GM19328 (cell line): ENCODE measurements at regions not wholly inside any gene's neighbourhood (a gene's known extent, or its start where the extent isn't known, plus 50 kb on each side); places are given as distances from the start of the nearest gene placed in this dataset.

ENCODE experiments used
- ATAC-seq: cut with Tn5 transposase; IDR thresholded peaks from one replicate; pipeline ENCODE4 v1.9.1; 2021; ENCODE audit warnings: mild to moderate bottlenecking, moderate library complexity; ENCODE audit not compliant: unreplicated experiment

GRCh38 chr10:31647861-31648260 is 280.8 kb downstream of the ARHGAP12 start:
- no peak for ATAC-seq

- no peak for ATAC-seq
These were observed 282.1 kb downstream of the ARHGAP12 start for GRCh38 chr10:31646519-31646918.

DNA sequence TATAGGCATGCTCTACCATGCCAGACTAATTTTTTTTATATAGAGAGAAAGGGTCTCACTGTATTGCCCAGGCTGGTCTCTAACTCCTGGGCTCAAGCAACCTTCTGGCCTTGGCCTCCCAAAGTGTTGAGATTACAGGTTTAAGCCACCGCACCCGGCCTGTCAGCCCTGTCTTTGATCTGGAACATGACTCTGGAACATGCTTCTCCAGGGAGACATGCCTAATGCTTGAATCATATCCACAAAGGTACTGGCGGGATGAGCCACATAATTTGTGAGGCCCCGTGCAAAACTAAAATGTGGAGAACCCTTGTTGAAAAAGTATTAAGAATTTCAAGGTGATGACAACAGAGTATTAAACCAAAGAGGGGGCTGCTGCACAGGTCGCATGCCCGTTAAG is 282.8 kb downstream of the ARHGAP12 start:
- ATAC-seq, result no peak

- ATAC-seq, result no peak
These were observed 283.5 kb downstream of the ARHGAP12 start for GRCh38 chr10:31644931-31645633.

DNA sequence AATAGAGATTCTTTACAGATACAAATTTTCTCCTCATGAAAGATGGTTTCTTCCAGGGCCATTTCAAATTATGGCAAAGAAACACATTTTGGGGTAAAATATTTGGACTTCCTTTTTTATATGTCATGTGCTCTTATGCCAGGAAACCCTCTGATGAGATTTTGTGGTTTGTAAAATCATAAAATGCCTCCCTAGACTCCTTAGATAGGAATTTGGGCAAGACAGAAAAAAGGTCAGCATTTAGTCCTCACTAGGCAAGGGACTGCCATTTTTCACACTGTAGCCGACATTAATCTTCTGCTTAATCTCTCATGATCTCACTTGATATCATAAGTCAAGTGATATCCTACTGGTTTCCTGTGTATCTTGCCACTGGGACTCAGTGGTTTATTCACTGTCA is 286.4 kb downstream of the ARHGAP12 start:
- ATAC-seq, result no peak

GRCh38 chr10:31635415-31636065 is 293.1 kb downstream of the ARHGAP12 start:
- no peak for ATAC-seq

GRCh38 chr10:31635009-31635408 is 293.6 kb downstream of the ARHGAP12 start:
- ATAC-seq, result no peak

GRCh38 chr10:31630861-31631567 is 297.6 kb downstream of the ARHGAP12 start:
- ATAC-seq, result no peak

GRCh38 chr10:31625566-31625965 is 303.1 kb downstream of the ARHGAP12 start:
- no peak for ATAC-seq

DNA sequence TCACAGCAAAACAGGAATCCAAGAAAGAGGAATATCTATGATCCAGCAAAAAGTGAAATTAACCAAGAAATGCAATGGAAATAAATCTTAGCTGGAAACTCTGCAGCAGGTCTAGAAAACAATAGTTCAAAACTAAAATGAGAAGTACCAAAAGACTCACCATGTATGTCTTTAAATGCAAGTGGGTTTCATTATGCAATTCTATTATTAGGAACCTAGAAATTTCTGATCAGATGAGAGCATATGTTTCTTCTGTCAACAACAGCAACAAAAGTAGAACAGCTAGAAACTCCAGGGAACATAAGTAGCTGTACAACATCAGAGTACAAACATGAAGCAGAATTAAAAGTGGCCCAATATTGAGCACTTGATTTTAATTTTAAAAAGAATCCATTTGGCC is 304.0 kb downstream of the ARHGAP12 start:
- ATAC-seq, result no peak

- no peak for ATAC-seq
These were observed 304.7 kb downstream of the ARHGAP12 start for GRCh38 chr10:31623947-31624346.

GRCh38 chr10:31623466-31623865 is 304.4 kb downstream of the ZEB1 start:
- no peak for ATAC-seq

GRCh38 chr10:31622978-31623377 is 304.0 kb downstream of the ZEB1 start:
- no peak for ATAC-seq

DNA sequence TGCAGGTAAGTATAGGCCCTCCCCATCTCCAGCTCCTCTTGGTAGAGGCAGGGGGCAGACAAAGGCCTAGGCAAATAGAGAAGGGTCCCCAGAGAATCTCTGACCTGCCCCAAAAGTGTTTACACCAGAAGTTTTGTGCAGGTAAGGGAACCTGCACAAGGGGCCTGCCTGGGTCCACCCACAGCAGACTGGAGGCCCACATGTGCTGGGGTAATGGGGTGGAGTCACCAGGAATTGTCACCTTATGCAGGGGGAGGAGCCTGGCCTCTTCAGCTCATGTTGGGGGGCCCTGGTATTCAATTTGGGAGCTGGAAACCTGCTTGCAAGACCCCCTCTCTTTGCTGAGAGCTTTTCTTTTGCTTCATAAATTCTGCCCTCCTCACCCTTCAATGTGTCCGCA is 302.7 kb downstream of the ZEB1 start:
- no peak for ATAC-seq

DNA sequence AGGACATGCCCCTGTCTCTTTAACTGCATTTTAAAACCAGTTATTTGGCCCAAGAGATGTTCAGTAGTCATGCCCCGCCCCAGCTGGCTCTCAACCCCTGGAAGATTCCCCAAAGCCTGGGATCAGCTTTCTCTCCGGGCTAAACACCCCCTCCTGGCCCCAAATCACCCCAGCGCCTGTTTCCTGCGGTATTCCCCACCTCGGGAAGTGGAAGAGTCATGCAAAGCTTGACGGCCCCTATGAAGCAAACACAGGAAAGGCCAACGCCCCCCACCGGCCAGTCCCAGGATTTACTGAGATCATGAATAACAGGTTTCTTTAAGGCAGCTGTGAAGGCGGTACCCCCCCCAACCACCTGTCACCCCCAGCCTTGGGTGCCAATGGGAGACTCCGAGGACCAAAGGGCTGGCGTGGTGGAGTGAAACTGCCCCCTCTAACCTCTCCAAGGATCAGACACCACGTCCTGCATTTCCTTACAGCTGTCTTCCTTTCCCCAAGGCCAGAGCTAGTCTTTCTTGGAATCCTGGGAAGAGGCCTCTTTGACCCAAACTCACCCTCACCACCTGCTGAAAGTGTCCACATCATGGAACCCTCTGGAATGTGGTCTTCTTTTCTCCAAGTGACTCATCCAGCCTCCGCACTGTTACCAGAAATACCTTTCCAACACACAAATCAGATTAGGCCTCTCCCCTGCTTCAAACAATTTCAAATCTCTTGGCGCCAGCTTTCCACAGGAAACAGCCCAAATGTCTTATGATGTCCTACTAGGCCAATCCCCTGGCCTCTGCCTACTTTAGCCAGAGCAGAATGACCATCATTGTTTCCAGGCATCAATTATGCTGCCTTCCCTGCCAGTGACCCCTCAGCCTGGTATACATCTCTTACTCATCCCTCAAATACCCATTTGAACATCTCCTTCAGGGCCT is 301.5 kb downstream of the ZEB1 start:
- ATAC-seq, result no peak

DNA sequence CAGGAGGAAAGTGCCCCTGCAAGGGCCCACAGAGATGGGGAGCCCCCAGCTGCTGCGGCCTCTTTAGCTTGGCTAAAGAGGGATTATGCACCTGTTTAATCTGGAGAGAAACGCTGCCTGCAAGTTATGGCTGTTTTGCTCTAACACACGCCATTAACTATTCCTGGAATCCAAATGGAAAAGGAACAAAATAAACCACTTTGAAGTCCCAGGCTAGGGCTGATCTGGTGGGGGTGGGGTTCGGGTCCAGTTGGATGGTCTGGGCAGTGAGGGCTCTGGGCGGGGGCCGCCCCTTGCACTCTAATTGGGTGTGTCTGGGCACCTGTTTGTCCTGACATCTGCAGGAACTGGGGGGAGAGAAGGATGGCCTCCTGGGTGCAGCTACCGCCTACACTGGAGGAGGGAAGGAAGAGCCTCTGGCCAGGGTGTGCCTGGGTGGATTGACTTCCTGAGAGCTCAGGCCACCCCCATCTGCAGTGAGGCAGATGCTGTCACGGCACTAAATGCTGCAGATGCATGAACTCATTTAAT is 300.6 kb downstream of the ZEB1 start:
- no peak for ATAC-seq

DNA sequence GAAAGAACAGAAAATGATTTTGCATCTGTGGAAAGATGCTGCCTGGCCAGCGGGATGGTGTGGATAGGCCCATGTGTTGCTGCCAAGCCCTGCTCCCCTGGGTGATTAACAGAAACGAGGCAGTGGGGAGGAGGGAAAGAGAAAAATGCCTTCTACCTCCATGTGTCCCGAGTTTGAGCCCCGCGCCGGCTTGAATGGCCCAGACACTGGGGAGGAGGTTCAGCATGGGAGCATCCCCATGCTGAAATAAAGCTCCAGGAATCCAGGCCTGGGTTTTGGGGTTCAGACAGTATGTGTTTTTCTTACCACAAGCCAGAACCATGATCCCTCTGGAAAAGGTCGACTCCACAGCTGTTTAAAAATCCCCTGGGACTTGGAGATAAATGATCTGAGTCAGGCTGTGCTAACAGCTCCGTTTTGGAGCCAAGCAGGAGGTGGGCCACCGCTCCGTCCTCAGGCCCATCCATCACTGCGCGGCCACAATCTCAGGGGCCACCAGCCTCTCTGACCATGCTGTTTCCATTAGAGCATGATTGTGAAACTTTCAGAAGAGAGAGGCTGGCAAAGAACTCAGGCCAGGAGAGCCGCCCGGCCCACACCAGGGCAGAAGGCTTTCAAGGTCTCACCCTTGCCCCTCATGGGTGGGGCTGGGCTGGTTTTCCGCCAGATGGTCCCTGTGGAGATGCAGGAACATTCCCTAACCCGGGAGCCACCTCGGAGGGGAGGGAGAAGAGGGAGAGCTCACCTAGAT is 299.7 kb downstream of the ZEB1 start:
- ATAC-seq, result no peak

DNA sequence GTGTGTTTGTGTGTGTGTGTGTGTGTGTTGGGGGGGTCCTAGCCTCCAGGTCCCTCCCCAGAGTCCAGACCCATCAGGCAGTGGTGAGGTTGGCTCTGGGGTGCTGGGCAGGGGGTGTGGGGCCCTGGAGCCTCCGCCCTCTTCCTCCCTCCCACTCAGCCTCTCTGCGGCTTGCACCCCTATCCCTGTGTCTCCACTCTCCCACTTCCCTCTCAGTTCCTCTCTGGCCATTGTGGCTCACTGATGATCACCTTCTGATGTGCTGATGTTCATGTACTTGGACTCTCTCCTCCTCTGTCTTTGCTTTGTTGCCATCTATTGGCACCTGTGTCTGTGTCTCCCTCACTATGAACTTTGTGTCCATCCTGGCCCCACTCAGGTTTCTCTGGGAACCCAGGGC is 298.7 kb downstream of the ZEB1 start:
- no peak for ATAC-seq

GRCh38 chr10:31617133-31617532 is 298.1 kb downstream of the ZEB1 start:
- no peak for ATAC-seq

DNA sequence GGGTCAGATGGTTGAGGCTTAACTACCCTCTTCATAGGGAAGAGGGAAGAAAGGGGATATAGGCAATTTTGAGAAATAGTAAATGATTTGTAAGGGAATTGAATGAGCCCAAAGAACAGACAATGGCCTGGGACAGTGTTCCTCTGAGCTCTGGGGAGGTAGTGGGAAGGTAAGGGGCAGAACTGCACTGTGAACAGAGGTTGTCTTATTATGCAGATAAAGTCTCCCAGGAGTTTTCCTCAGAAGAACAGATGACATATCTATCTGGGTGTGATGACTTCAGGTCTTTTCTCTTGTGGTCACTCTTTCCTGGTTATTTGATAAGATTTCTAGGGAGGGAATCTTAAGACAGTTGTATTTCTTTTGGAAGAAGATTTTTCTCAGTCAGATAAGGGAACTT is 296.1 kb downstream of the ZEB1 start:
- ATAC-seq, result no peak
